ENCODE measurements at regions not wholly inside any gene's neighbourhood (a gene's known extent, or its start where the extent isn't known, plus 50 kb on each side); places are given as distances from the start of the nearest gene placed in this dataset.

GRCh38 chr9:28409919-28410318, 836.6 kb upstream of the C9orf72 start:
- no peak overlapping the region for H3K27ac ChIP-seq
- H3K4me1 ChIP-seq = no peaks in the 10 kb centered on the region
- no peak overlapping the region for H3K4me3 ChIP-seq
- 35 to 45% methylated on average over 1 of the region's 1 CpG for WGBS, 2 donors
- no peak for DNase-seq
- intact Hi-C loops (cut with DNase I) = no loop called here
- H3K27me3 ChIP-seq = no peaks in the 10 kb centered on the region
- no peaks in the 10 kb centered on the region for H3K36me3 ChIP-seq
- TF ChIP-seq, protein P1, sequence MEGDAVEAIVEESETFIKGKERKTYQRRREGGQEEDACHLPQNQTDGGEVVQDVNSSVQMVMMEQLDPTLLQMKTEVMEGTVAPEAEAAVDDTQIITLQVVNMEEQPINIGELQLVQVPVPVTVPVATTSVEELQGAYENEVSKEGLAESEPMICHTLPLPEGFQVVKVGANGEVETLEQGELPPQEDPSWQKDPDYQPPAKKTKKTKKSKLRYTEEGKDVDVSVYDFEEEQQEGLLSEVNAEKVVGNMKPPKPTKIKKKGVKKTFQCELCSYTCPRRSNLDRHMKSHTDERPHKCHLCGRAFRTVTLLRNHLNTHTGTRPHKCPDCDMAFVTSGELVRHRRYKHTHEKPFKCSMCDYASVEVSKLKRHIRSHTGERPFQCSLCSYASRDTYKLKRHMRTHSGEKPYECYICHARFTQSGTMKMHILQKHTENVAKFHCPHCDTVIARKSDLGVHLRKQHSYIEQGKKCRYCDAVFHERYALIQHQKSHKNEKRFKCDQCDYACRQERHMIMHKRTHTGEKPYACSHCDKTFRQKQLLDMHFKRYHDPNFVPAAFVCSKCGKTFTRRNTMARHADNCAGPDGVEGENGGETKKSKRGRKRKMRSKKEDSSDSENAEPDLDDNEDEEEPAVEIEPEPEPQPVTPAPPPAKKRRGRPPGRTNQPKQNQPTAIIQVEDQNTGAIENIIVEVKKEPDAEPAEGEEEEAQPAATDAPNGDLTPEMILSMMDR (IDR thresholded peaks at IDR 0.05) = no peak
- no peak for TF ChIP-seq POLR2AphosphoS5 (IDR thresholded peaks at IDR 0.05)
- no peak for TF ChIP-seq POLR2A (IDR thresholded peaks at IDR 0.05)
- TF ChIP-seq EP300 (IDR thresholded peaks at IDR 0.05) = no peak
- no peaks in the 10 kb centered on the region for H3K9me3 ChIP-seq

GRCh38 chr9:28410411-28410810, 837.1 kb upstream of the C9orf72 start:
- Histone ChIP-seq H3K4me3 (no peak overlapping the region), H3K27me3 (no peaks in the 10 kb centered on the region), H3K27ac (no peak overlapping the region), H3K4me1 (no peaks in the 10 kb centered on the region), H3K9me3 (no peaks in the 10 kb centered on the region), H3K36me3 (no peaks in the 10 kb centered on the region)
- intact Hi-C loops (cut with DNase I) = no loop called here
- no peak for DNase-seq
- WGBS, 2 donors = 31 to 37% methylated on average over 3 of the region's 3 CpGs
- TF ChIP-seq POLR2A (IDR thresholded peaks at IDR 0.05) (no peak), POLR2AphosphoS5 (IDR thresholded peaks at IDR 0.05) (no peak), EP300 (IDR thresholded peaks at IDR 0.05) (no peak)
- TF ChIP-seq, protein P1 (IDR thresholded peaks at IDR 0.05) = no peak

DNA sequence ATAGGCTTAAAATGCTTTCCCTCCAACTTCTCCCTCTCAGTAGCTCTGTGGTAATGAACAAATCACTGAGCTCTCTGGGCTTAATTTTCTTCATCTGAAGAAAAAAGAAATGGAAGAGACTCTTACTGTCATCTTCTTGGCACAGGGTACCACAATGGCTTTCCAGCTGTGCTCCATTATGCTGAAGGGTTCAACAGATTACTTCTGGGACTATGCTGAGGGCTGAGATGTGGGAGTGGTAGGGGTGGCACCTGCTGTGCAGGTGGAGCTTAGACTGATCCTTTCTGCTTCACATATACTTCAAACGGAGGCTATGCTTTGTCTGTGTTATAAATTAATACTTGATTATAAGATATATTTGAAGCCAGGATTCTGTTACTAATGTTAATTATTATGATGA, 840.2 kb upstream of the C9orf72 start:
- TF ChIP-seq POLR2A (IDR thresholded peaks at IDR 0.05) = no peak
- TF ChIP-seq, protein P1 (IDR thresholded peaks at IDR 0.05) = no peak
- TF ChIP-seq EP300 (IDR thresholded peaks at IDR 0.05) = no peak
- TF ChIP-seq POLR2AphosphoS5 (IDR thresholded peaks at IDR 0.05) = no peak
- WGBS, 2 donors = 28 to 67% methylated on average over 1 of the region's 1 CpG
- no peak for DNase-seq
- Histone ChIP-seq H3K27ac (no peak overlapping the region), H3K4me3 (no peak overlapping the region), H3K27me3 (no peaks in the 10 kb centered on the region), H3K36me3 (no peaks in the 10 kb centered on the region), H3K4me1 (no peaks in the 10 kb centered on the region), H3K9me3 (no peaks in the 10 kb centered on the region)
- intact Hi-C loops (cut with DNase I) = no loop called here

- no peak for DNase-seq
- intact Hi-C loops (cut with DNase I) = no loop called here
Observed at GRCh38 chr9:28423255-28423654, 850.0 kb upstream of the C9orf72 start.

DNA sequence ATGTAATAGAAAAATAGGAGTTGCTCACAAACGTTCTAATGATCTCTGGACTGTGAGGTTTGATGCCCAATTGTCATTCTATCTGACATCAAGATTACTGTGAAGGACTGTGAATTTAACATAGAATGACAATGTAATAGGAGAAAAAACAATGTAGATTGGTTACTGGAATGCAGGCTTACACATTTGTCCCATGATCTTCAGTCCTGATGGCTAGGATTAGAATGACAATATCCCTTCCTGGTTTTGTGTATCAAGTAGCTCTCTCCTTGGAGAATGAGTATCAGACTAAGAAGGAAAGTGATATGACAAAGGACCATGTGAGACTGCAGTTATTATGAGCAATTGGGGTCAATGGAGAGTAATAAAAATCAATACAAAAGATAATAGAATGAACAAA, 862.2 kb upstream of the C9orf72 start:
- no peaks in the 10 kb centered on the region for H3K36me3 ChIP-seq
- TF ChIP-seq POLR2AphosphoS5 (IDR thresholded peaks at IDR 0.05) (no peak), POLR2A (IDR thresholded peaks at IDR 0.05) (no peak), EP300 (IDR thresholded peaks at IDR 0.05) (no peak)
- TF ChIP-seq, protein P1 (IDR thresholded peaks at IDR 0.05) = no peak
- no peak for DNase-seq
- WGBS, 2 donors = 38 to 70% methylated on average over 1 of the region's 1 CpG
- H3K4me3 ChIP-seq = no peak overlapping the region
- no peak overlapping the region for H3K27ac ChIP-seq
- H3K27me3 ChIP-seq = no peaks in the 10 kb centered on the region
- no peaks in the 10 kb centered on the region for H3K4me1 ChIP-seq
- intact Hi-C loops (cut with DNase I) = no loop called here
- H3K9me3 ChIP-seq = no peaks in the 10 kb centered on the region

More at GRCh38 chr9:28423255-28423654, 850.0 kb upstream of the C9orf72 start:
- no peak overlapping the region for H3K4me3 ChIP-seq
- H3K36me3 ChIP-seq = no peaks in the 10 kb centered on the region
- 32 to 37% methylated on average over 1 of the region's 1 CpG for WGBS, 2 donors
- H3K27me3 ChIP-seq = no peaks in the 10 kb centered on the region
- H3K27ac ChIP-seq = no peak overlapping the region
- no peaks in the 10 kb centered on the region for H3K4me1 ChIP-seq
- no peaks in the 10 kb centered on the region for H3K9me3 ChIP-seq
- no peak for TF ChIP-seq POLR2A (IDR thresholded peaks at IDR 0.05)

Data from sigmoid colon (tissue), 6 donors.